Loucy (cell line): ENCODE measurements at regions not wholly inside any gene's neighbourhood (a gene's known extent, or its start where the extent isn't known, plus 50 kb on each side); places are given as distances from the start of the nearest gene placed in this dataset.

Experiments
- CTCF ChIP-seq: fragments of 200-600 bp; sonication (generic); conservative IDR thresholded peaks from 2 replicates; pipeline ENCODE4 v1.5.1; 2014; ENCODE audit warnings: mild to moderate bottlenecking, antibody characterized with exemption, low read length
- EZH2phosphoT487 ChIP-seq: fragments of 200-600 bp; IDR thresholded peaks from 2 replicates; pipeline ENCODE4 v1.6.1; 2018; ENCODE audit warnings: antibody characterized with exemption, mild to moderate bottlenecking, moderate library complexity, borderline replicate concordance

- TF ChIP-seq CTCF (no peak), EZH2phosphoT487 (no peak)
Observed at GRCh38 chrX:39888730-39889129, 209.0 kb downstream of the BCOR start.
